ENCODE measurements at regions not wholly inside any gene's neighbourhood (a gene's known extent, or its start where the extent isn't known, plus 50 kb on each side); places are given as distances from the start of the nearest gene placed in this dataset.
"Not testable (repeated sequence)": the region's sequence is repeated elsewhere in the genome, so short reads cannot be mapped to it uniquely, and the experiment has no call there.

DNA sequence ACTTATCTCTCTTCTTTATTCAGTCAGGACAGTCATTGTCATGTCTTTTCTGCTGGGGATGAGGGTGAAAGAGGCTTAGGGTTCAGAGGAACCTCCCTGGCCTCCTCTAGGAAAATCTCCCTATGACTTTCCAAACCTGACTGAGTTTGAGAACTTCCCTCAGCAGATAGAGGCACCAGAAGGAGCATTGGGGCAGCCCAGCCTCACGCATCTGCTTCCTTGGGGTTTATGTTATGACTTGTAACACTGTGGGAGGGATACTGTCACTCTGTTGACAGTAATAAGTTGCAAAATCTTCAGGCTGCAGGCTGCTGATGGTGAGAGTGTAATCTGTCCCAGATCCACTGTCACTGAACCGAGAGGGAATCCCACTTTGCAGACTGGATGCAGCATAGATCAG, 4842.6 kb upstream of the OR11H1 start:
- TF ChIP-seq, protein P1, sequence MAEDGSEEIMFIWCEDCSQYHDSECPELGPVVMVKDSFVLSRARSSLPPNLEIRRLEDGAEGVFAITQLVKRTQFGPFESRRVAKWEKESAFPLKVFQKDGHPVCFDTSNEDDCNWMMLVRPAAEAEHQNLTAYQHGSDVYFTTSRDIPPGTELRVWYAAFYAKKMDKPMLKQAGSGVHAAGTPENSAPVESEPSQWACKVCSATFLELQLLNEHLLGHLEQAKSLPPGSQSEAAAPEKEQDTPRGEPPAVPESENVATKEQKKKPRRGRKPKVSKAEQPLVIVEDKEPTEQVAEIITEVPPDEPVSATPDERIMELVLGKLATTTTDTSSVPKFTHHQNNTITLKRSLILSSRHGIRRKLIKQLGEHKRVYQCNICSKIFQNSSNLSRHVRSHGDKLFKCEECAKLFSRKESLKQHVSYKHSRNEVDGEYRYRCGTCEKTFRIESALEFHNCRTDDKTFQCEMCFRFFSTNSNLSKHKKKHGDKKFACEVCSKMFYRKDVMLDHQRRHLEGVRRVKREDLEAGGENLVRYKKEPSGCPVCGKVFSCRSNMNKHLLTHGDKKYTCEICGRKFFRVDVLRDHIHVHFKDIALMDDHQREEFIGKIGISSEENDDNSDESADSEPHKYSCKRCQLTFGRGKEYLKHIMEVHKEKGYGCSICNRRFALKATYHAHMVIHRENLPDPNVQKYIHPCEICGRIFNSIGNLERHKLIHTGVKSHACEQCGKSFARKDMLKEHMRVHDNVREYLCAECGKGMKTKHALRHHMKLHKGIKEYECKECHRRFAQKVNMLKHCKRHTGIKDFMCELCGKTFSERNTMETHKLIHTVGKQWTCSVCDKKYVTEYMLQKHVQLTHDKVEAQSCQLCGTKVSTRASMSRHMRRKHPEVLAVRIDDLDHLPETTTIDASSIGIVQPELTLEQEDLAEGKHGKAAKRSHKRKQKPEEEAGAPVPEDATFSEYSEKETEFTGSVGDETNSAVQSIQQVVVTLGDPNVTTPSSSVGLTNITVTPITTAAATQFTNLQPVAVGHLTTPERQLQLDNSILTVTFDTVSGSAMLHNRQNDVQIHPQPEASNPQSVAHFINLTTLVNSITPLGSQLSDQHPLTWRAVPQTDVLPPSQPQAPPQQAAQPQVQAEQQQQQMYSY (CRISPR knock-in tag; IDR thresholded peaks at IDR 0.05) = not testable (repeated sequence)
- not testable (repeated sequence) for TF ChIP-seq EZH2 (IDR thresholded peaks at IDR 0.05; ENCODE audit: borderline replicate concordance, control insufficient read depth, low read depth, low read length); SUPT20H (IDR thresholded peaks at IDR 0.05; ENCODE audit: borderline replicate concordance, control insufficient read depth, low read depth, low read length); NFXL1 (IDR thresholded peaks at IDR 0.05; ENCODE audit: borderline replicate concordance); JUNB (IDR thresholded peaks at IDR 0.05); SP1 (IDR thresholded peaks at IDR 0.05; ENCODE audit: low read depth, low read length)
- TF ChIP-seq, protein P2, sequence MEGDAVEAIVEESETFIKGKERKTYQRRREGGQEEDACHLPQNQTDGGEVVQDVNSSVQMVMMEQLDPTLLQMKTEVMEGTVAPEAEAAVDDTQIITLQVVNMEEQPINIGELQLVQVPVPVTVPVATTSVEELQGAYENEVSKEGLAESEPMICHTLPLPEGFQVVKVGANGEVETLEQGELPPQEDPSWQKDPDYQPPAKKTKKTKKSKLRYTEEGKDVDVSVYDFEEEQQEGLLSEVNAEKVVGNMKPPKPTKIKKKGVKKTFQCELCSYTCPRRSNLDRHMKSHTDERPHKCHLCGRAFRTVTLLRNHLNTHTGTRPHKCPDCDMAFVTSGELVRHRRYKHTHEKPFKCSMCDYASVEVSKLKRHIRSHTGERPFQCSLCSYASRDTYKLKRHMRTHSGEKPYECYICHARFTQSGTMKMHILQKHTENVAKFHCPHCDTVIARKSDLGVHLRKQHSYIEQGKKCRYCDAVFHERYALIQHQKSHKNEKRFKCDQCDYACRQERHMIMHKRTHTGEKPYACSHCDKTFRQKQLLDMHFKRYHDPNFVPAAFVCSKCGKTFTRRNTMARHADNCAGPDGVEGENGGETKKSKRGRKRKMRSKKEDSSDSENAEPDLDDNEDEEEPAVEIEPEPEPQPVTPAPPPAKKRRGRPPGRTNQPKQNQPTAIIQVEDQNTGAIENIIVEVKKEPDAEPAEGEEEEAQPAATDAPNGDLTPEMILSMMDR (IDR thresholded peaks at IDR 0.05 in 2 of 3, conservative IDR thresholded peaks at IDR 0.05 in 1 of 3; ENCODE audit: control insufficient read depth in 2 of 3, extremely low read depth in 1 of 3, insufficient read depth in 1 of 3, low read depth in 3 of 3, low read length in 3 of 3) = not testable (repeated sequence)

Data from GM12878 (cell line).